ENCODE measurements at regions not wholly inside any gene's neighbourhood (a gene's known extent, or its start where the extent isn't known, plus 50 kb on each side); places are given as distances from the start of the nearest gene placed in this dataset.
"Not testable (repeated sequence)": the region's sequence is repeated elsewhere in the genome, so short reads cannot be mapped to it uniquely, and the experiment has no call there.

GRCh38 chr15:77874063-77874462 lies 203.4 kb downstream of the TBC1D2B start:
- TF ChIP-seq CTCF (IDR thresholded peaks at IDR 0.05) = no peak
- DNase-seq (ENCODE audit: low spot score) = no peak
- no peak for ATAC-seq (ENCODE audit: low FRiP score)

- not testable (repeated sequence) for ATAC-seq (ENCODE audit: low FRiP score); DNase-seq (ENCODE audit: low spot score)
Measured at GRCh38 chr15:77872521-77873425, 204.7 kb downstream of the TBC1D2B start.

- no peak for TF ChIP-seq CTCF (IDR thresholded peaks at IDR 0.05)
- DNase-seq (ENCODE audit: low spot score) (no peak), ATAC-seq (ENCODE audit: low FRiP score) (no peak)
Measured at GRCh38 chr15:77871852-77872371, 205.6 kb downstream of the TBC1D2B start.

- peak; percentile 38 for ATAC-seq (ENCODE audit: low FRiP score)
- DNase-seq (ENCODE audit: low spot score) = peak; percentile 31
- TF ChIP-seq CTCF (IDR thresholded peaks at IDR 0.05) = no peak
Measured at GRCh38 chr15:77870195-77871065, 207.1 kb downstream of the TBC1D2B start.

- DNase-seq (ENCODE audit: low spot score) = no peak
- no peak for TF ChIP-seq CTCF (IDR thresholded peaks at IDR 0.05)
- ATAC-seq (ENCODE audit: low FRiP score) = peak; percentile 34
Measured at GRCh38 chr15:77869021-77869895, 208.3 kb downstream of the TBC1D2B start.

GRCh38 chr15:77868048-77868629 lies 209.4 kb downstream of the TBC1D2B start:
- ATAC-seq (ENCODE audit: low FRiP score); DNase-seq (ENCODE audit: low spot score): not testable (repeated sequence)

GRCh38 chr15:77867266-77868047 lies 210.1 kb downstream of the TBC1D2B start:
- no peak for TF ChIP-seq CTCF (IDR thresholded peaks at IDR 0.05)
- ATAC-seq (ENCODE audit: low FRiP score) (no peak), DNase-seq (ENCODE audit: low spot score) (no peak)
